NCI-H1092 (cell line): ENCODE measurements at regions not wholly inside any gene's neighbourhood (a gene's known extent, or its start where the extent isn't known, plus 50 kb on each side); places are given as distances from the start of the nearest gene placed in this dataset.
"Not testable (repeated sequence)": the region's sequence is repeated elsewhere in the genome, so short reads cannot be mapped to it uniquely, and the experiment has no call there.

Experiments used
- DNase-seq: peaks from one replicate; lab custom pipeline; 2025; lab: John Stamatoyannopoulos, UW

GRCh38 chr2:120628248-120628647 lies 107.4 kb upstream of the GLI2 start:
- DNase-seq, result no peak

- no peak for DNase-seq
Measured at GRCh38 chr2:120629241-120629895, 106.3 kb upstream of the GLI2 start.

- DNase-seq, result no peak
Measured at GRCh38 chr2:120630031-120630701, 105.5 kb upstream of the GLI2 start.

- no peak for DNase-seq
Measured at GRCh38 chr2:120631236-120631635, 104.4 kb upstream of the GLI2 start.

- DNase-seq, result no peak
Measured at GRCh38 chr2:120631724-120632123, 103.9 kb upstream of the GLI2 start.

- peak; percentile 57 for DNase-seq
Measured at GRCh38 chr2:120632796-120633646, 102.6 kb upstream of the GLI2 start.

- DNase-seq, result no peak
Measured at GRCh38 chr2:120634533-120634932, 101.1 kb upstream of the GLI2 start.

- DNase-seq, result no peak
Measured at GRCh38 chr2:120635146-120635545, 100.5 kb upstream of the GLI2 start.

GRCh38 chr2:120637847-120638246 lies 97.8 kb upstream of the GLI2 start:
- no peak for DNase-seq

GRCh38 chr2:120638450-120638849 lies 97.2 kb upstream of the GLI2 start:
- no peak for DNase-seq

- DNase-seq, result no peak
Measured at GRCh38 chr2:120641366-120641771, 94.3 kb upstream of the GLI2 start.

- no peak for DNase-seq
Measured at GRCh38 chr2:120642646-120643045, 93.0 kb upstream of the GLI2 start.

- no peak for DNase-seq
Measured at GRCh38 chr2:120646994-120647393, 88.7 kb upstream of the GLI2 start.

GRCh38 chr2:120647487-120647886 lies 88.2 kb upstream of the GLI2 start:
- no peak for DNase-seq

- not testable (repeated sequence) for DNase-seq
Measured at GRCh38 chr2:120649381-120649780, 86.3 kb upstream of the GLI2 start.

- no peak for DNase-seq
Measured at GRCh38 chr2:120650022-120650644, 85.5 kb upstream of the GLI2 start.

- DNase-seq, result no peak
Measured at GRCh38 chr2:120651818-120652217, 83.8 kb upstream of the GLI2 start.

- no peak for DNase-seq
Measured at GRCh38 chr2:120653046-120653445, 82.6 kb upstream of the GLI2 start.

- no peak for DNase-seq
Measured at GRCh38 chr2:120653871-120654270, 81.8 kb upstream of the GLI2 start.

- DNase-seq, result no peak
Measured at GRCh38 chr2:120654381-120655134, 81.1 kb upstream of the GLI2 start.

- peak; percentile 6 for DNase-seq
Measured at GRCh38 chr2:120656273-120656950, 79.3 kb upstream of the GLI2 start.
